Psoas muscle (tissue), 7 donors: ENCODE measurements at regions not wholly inside any gene's neighbourhood (a gene's known extent, or its start where the extent isn't known, plus 50 kb on each side); places are given as distances from the start of the nearest gene placed in this dataset.

ENCODE experiments used
- ATAC-seq, 4 donors: fragments of 200-7000 bp; cut with Tn5 transposase; one replicate each; pipeline ENCODE4 v1.9.1; 2020; ENCODE audit warnings: moderate library complexity in 3 of 4, mild to moderate bottlenecking in 2 of 4
- DNase-seq, 2 donors: peaks; one replicate each; pipeline ENCODE4 v3.0.0-alpha.2; 2020
- H3K27ac ChIP-seq: fragments of 200-600 bp; one replicate; pipeline ENCODE4 v1.8.0; 2022
- H3K27me3 ChIP-seq, 3 donors: fragments of 200-600 bp in 1 of 3; one replicate each; pipeline versions ENCODE4 v1.6.1 to v1.8.0; 2013 to 2022; ENCODE audit warnings: low read length in 2 of 3, mild to moderate bottlenecking in 2 of 3, moderate library complexity in 1 of 3; ENCODE audit not compliant: insufficient read depth in 3 of 3
- H3K36me3 ChIP-seq, 2 donors: fragments of 200-600 bp in 1 of 2; one replicate each; pipeline versions ENCODE4 v1.6.1 to v1.8.0; 2013 to 2022; ENCODE audit warnings: low read depth in 1 of 2, mild to moderate bottlenecking in 1 of 2, moderate library complexity in 1 of 2; ENCODE audit not compliant: insufficient read depth in 1 of 2
- H3K4me1 ChIP-seq: fragments of 200-600 bp; one replicate; pipeline ENCODE4 v1.8.0; 2022
- H3K4me3 ChIP-seq: fragments of 200-600 bp; one replicate; pipeline ENCODE4 v1.8.0; 2022; ENCODE audit warnings: mild to moderate bottlenecking
- H3K9me3 ChIP-seq: fragments of 200-600 bp; one replicate; pipeline ENCODE4 v1.8.0; 2022
- CTCF ChIP-seq: fragments of 200-600 bp; IDR thresholded peaks from one replicate; pipeline ENCODE4 v1.8.0; 2022; ENCODE audit warnings: antibody characterized with exemption
- WGBS, 3 donors: extraction: QIAGEN DNeasy Blood & Tissue Kit; methylation state at CpG; one replicate each; pipeline versions ENCODE4 v1.1.6 to v1.1.7; 2013; 5-methylcytosine and 5-hydroxymethylcytosine counted together
- intact Hi-C, 2 donors: fragments of 100-400 bp; cut with DNase I; formaldehyde crosslinking; loops; one replicate each; pipeline versions ENCODE4 v1.11.0 to v1.14.2; 2022
- donor health status: healthy with polysubstance abuse.
- donor health status: DM: no; HTN: no; CAD: no; lungs with moderate emphysema.
- donor health status: Bipolar disorder and iron deficiency.
- donor health status: healthy.
- donor health status: DM: yes; HTN: yes; CAD: no.
- donor health status: DM: no; HTN: no; CAD: no.
- donor health status: DM: yes; HTN: yes; CAD: no.

DNA sequence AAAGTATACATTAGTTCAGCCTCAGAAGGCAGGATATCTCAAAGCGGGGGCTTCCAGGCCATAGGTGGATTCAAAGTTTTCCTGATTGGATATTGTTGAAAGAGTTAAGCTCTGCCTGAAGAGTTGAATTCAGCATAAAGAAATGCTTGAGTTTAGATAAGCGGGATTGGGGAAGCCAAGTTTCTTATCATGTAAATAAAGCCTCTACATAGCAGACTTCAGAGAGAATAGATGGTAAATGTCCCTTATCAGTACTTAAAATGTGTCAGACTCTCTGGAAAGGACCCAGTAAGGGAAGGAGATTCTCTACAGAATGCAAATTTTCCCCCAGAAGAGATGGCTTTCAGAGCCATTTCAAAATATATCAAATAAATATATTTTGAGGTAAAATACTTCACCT lies 423.5 kb downstream of the SHISA9 start:
- ATAC-seq (no peak), DNase-seq (no peak)
- H3K27me3 ChIP-seq, result no peaks in the 10 kb centered on the region
- H3K27ac ChIP-seq, result no peak overlapping the region
- no peak overlapping the region for H3K4me3 ChIP-seq
- H3K9me3 ChIP-seq, result no peaks in the 10 kb centered on the region
- WGBS, 3 donors, result 75 to 81% (median 79%) methylated on average over 2 of the region's 2 CpGs
- no peaks in the 10 kb centered on the region for H3K4me1 ChIP-seq
- intact Hi-C loops, result no loop called here
- TF ChIP-seq CTCF, result no peak
- H3K36me3 ChIP-seq, result no peaks in the 10 kb centered on the region

DNA sequence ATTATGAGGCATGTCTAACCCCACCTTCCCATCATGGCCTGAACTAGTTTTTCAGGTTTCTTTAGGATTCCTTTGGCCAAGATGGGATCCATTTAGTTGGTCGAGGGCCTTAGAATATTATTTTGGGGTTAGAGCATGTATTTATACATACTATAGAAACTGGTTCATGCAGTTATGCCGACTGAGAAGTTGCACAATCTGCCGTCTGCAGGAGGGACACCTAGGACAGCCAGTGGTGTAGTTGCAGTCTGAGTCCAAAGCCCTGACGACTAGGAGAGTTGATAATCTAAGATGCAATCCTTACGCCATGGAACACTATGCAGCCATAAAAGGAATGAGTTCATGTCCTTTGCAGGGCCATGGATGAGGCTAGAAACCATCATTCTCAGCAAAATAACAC lies 424.0 kb downstream of the SHISA9 start:
- Histone ChIP-seq H3K4me3 (no peak overlapping the region), H3K4me1 (no peaks in the 10 kb centered on the region), H3K27ac (no peak overlapping the region), H3K9me3 (no peaks in the 10 kb centered on the region), H3K27me3 (no peaks in the 10 kb centered on the region), H3K36me3 (no peaks in the 10 kb centered on the region)
- TF ChIP-seq CTCF, result no peak
- ATAC-seq (no peak), DNase-seq (no peak)
- intact Hi-C loops, result no loop called here
- WGBS, 3 donors, result 69 to 77% (median 73%) methylated on average over 5 of the region's 5 CpGs

GRCh38 chr16:13331918-13332317 lies 430.5 kb downstream of the SHISA9 start:
- intact Hi-C loops, result no loop called here
- no peak for TF ChIP-seq CTCF
- no peak for ATAC-seq
- H3K36me3 ChIP-seq, result no peaks in the 10 kb centered on the region
- no peaks in the 10 kb centered on the region for H3K9me3 ChIP-seq
- no peak overlapping the region for H3K4me3 ChIP-seq
- no peak overlapping the region for H3K27ac ChIP-seq
- 88 to 92% (median 89%) methylated on average over 2 of the region's 2 CpGs for WGBS, 3 donors
- H3K27me3 ChIP-seq, result no peaks in the 10 kb centered on the region
- no peaks in the 10 kb centered on the region for H3K4me1 ChIP-seq
- no peak for DNase-seq

DNA sequence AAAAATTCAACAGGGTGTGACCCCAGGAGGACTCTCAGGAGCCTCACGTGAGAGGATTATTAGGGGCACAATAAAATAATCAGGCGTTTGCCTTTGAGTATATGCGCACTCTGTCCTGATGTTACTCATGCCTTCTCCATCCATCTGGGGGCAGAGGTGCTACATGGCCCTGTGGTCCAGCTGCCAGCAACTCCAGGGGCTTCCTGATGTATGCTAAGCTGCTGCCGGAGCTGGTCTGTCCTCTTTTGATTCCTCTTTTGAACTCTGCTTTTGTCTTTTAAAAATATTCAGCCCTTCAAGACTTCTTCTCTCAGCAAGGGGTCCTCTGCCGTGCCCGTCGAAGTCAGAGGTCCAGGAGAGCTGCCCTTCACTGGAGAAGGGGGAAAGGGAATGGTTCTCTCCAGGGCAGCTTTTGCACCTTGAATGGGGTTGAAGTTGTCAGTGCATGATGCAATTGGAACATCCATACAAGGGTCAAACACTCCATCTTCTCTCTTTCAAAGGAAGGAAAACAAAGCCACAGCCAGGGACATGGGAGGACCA lies 431.4 kb downstream of the SHISA9 start:
- H3K4me3 ChIP-seq, result no peak overlapping the region
- H3K36me3 ChIP-seq, result no peaks in the 10 kb centered on the region
- intact Hi-C loops, result no loop called here
- WGBS, 3 donors, result 52 to 57% (median 54%) methylated on average over 7 of the region's 7 CpGs
- H3K4me1 ChIP-seq, result no peaks in the 10 kb centered on the region
- no peak overlapping the region for H3K27ac ChIP-seq
- TF ChIP-seq CTCF, result no peak
- DNase-seq (no peak), ATAC-seq (no peak)
- no peaks in the 10 kb centered on the region for H3K9me3 ChIP-seq
- no peaks in the 10 kb centered on the region for H3K27me3 ChIP-seq

- no peak for ATAC-seq
- intact Hi-C loops, result no loop called here
- Histone ChIP-seq H3K27me3 (no peaks in the 10 kb centered on the region), H3K27ac (no peak overlapping the region), H3K4me1 (no peaks in the 10 kb centered on the region), H3K36me3 (no peaks in the 10 kb centered on the region), H3K4me3 (no peak overlapping the region), H3K9me3 (no peaks in the 10 kb centered on the region)
- TF ChIP-seq CTCF, result no peak
- DNase-seq, result no peak
- 54 to 72% (median 60%) methylated on average over 2 of the region's 2 CpGs for WGBS, 3 donors
Measured at GRCh38 chr16:13333336-13333735, 431.9 kb downstream of the SHISA9 start.
